H9 (cell line): ENCODE measurements at regions not wholly inside any gene's neighbourhood (a gene's known extent, or its start where the extent isn't known, plus 50 kb on each side); places are given as distances from the start of the nearest gene placed in this dataset.

Experiments
- DNase-seq: peaks from one replicate; pipeline ENCODE4 v3.0.0-alpha.2; 2017
- H2AFZ ChIP-seq: one replicate; pipeline ENCODE4 v1.6.1; 2013; ENCODE audit warnings: mild to moderate bottlenecking, low read length, control low read depth, moderate library complexity
- H2AK5ac ChIP-seq: 2 replicates; pipeline ENCODE4 v1.6.1; 2013; ENCODE audit warnings: low read length, control low read depth, mixed read lengths; ENCODE audit not compliant: insufficient read length
- H2BK120ac ChIP-seq: one replicate; pipeline ENCODE4 v1.6.1; 2013; ENCODE audit warnings: low read depth, mild to moderate bottlenecking, low read length, control low read depth, inconsistent platforms; ENCODE audit not compliant: poor library complexity, severe bottlenecking
- H2BK12ac ChIP-seq: 2 replicates; pipeline ENCODE4 v1.6.1; 2013; ENCODE audit warnings: low read length, control low read depth, mixed read lengths, low read depth; ENCODE audit not compliant: insufficient read length
- H2BK15ac ChIP-seq: 2 replicates; pipeline ENCODE4 v1.6.1; 2013; ENCODE audit warnings: low read depth, low read length, control low read depth
- H2BK20ac ChIP-seq: one replicate; pipeline ENCODE4 v1.6.1; 2013; ENCODE audit warnings: low read depth, mild to moderate bottlenecking, low read length, control low read depth, inconsistent platforms; ENCODE audit not compliant: poor library complexity, severe bottlenecking
- H2BK5ac ChIP-seq: 2 replicates; pipeline ENCODE4 v1.6.1; 2013; ENCODE audit warnings: low read length, control low read depth, mixed read lengths; ENCODE audit not compliant: insufficient read length
- H3K14ac ChIP-seq: 2 replicates; pipeline ENCODE4 v1.6.1; 2013; ENCODE audit warnings: low read length, control low read depth; ENCODE audit not compliant: insufficient read depth
- H3K18ac ChIP-seq: 2 replicates; pipeline ENCODE4 v1.6.1; 2013; ENCODE audit warnings: low read depth, mild to moderate bottlenecking, mixed read lengths, low read length, control low read depth; ENCODE audit not compliant: insufficient read length
- H3K23ac ChIP-seq: 2 replicates; pipeline ENCODE4 v1.6.1; 2013; ENCODE audit warnings: low read length, control low read depth, mixed read lengths, low read depth; ENCODE audit not compliant: insufficient read length
- H3K23me2 ChIP-seq: 2 replicates; pipeline ENCODE4 v1.6.1; 2013; ENCODE audit warnings: low read depth, mild to moderate bottlenecking, mixed read lengths, low read length, control low read depth; ENCODE audit not compliant: insufficient read length, poor library complexity, severe bottlenecking
- H3K27ac ChIP-seq: 2 replicates; pipeline ENCODE4 v1.5.1; 2013; ENCODE audit warnings: low read length, control low read depth, mixed read lengths, low read depth; ENCODE audit not compliant: insufficient read length
- H3K27me3 ChIP-seq: 2 replicates; pipeline ENCODE4 v1.6.1; 2013; ENCODE audit warnings: low read length, control low read depth, inconsistent platforms; ENCODE audit not compliant: insufficient read depth
- H3K4ac ChIP-seq: 2 replicates; pipeline ENCODE4 v1.6.1; 2013; ENCODE audit warnings: low read depth, mild to moderate bottlenecking, control low read depth, inconsistent platforms, low read length, moderate library complexity
- H3K4me1 ChIP-seq: 2 replicates; pipeline ENCODE4 v1.6.1; 2013; ENCODE audit warnings: low read length, control low read depth, inconsistent platforms; ENCODE audit not compliant: insufficient read depth
- H3K4me2 ChIP-seq: 2 replicates; pipeline ENCODE4 v1.6.1; 2013; ENCODE audit warnings: low read length, control low read depth, mixed read lengths; ENCODE audit not compliant: insufficient read length, insufficient read depth
- H3K56ac ChIP-seq: 2 replicates; pipeline ENCODE4 v1.6.1; 2013; ENCODE audit warnings: low read depth, mild to moderate bottlenecking, mixed read lengths, low read length, control low read depth; ENCODE audit not compliant: insufficient read length
- H3K79me1 ChIP-seq: 2 replicates; pipeline ENCODE4 v1.6.1; 2013; ENCODE audit warnings: low read depth, mild to moderate bottlenecking, moderate library complexity, low read length, control low read depth, inconsistent platforms; ENCODE audit not compliant: insufficient read depth, poor library complexity, severe bottlenecking
- H3K79me2 ChIP-seq: 2 replicates; pipeline ENCODE4 v1.6.1; 2013; ENCODE audit warnings: low read length, control low read depth, inconsistent platforms; ENCODE audit not compliant: insufficient read depth
- H3K9ac ChIP-seq: 2 replicates; pipeline ENCODE4 v1.6.1; 2013; ENCODE audit warnings: low read length, control low read depth, mixed read lengths; ENCODE audit not compliant: insufficient read length; ENCODE audit errors: extremely low read depth
- H3K9me3 ChIP-seq: one replicate; pipeline ENCODE4 v1.6.1; 2013; ENCODE audit warnings: low read depth, low read length, inconsistent platforms; ENCODE audit not compliant: control insufficient read depth
- H3T11ph ChIP-seq: one replicate; pipeline ENCODE4 v1.6.1; 2013; ENCODE audit warnings: mild to moderate bottlenecking, low read length, control low read depth, inconsistent platforms
- H4K20me1 ChIP-seq: one replicate; pipeline ENCODE4 v1.6.1; 2013; ENCODE audit not compliant: control insufficient read depth, insufficient read length, insufficient read depth
- H4K5ac ChIP-seq: 2 replicates; pipeline ENCODE4 v1.6.1; 2013; ENCODE audit warnings: low read depth, mild to moderate bottlenecking, mixed read lengths, low read length, control low read depth; ENCODE audit not compliant: insufficient read length
- H4K8ac ChIP-seq: replicated peaks from 2 replicates; pipeline ENCODE4 v1.6.1; 2013; ENCODE audit warnings: low read length, control low read depth, mixed read lengths, low read depth; ENCODE audit not compliant: insufficient read length
- H4K91ac ChIP-seq: 2 replicates; pipeline ENCODE4 v1.6.1; 2013; ENCODE audit warnings: low read depth, mild to moderate bottlenecking, moderate library complexity, mixed read lengths, low read length, control low read depth; ENCODE audit not compliant: insufficient read length
- H3K27ac Mint-ChIP-seq, 3 experiments: 2 replicates in 2 of 3; 3 replicates in 1 of 3; pipeline ENCODE4 v1.8.0; 2020 to 2021; ENCODE audit warnings: mixed read lengths in 3 of 3, mild to moderate bottlenecking in 1 of 3, moderate library complexity in 1 of 3
- H3K27me3 Mint-ChIP-seq: 2 replicates; pipeline ENCODE4 v1.8.0; 2021; ENCODE audit warnings: low read depth, mild to moderate bottlenecking, moderate library complexity, mixed read lengths
- H3K36me3 Mint-ChIP-seq, 3 experiments: 2 replicates in 2 of 3; 3 replicates in 1 of 3; pipeline ENCODE4 v1.8.0; 2020 to 2021; ENCODE audit warnings: low read depth in 3 of 3, mixed read lengths in 3 of 3; ENCODE audit not compliant: insufficient read depth in 1 of 3
- H3K4me1 Mint-ChIP-seq, 2 experiments: 2 replicates each; pipeline ENCODE4 v1.8.0; 2020; ENCODE audit warnings: mixed read lengths in 2 of 2
- H3K4me3 Mint-ChIP-seq, 2 experiments: 2 replicates in 1 of 2; 3 replicates in 1 of 2; pipeline ENCODE4 v1.8.0; 2020 to 2021; ENCODE audit warnings: mild to moderate bottlenecking in 2 of 2, mixed read lengths in 2 of 2, moderate library complexity in 1 of 2
- H3K9me3 Mint-ChIP-seq, 2 experiments: 2 replicates in 1 of 2; 3 replicates in 1 of 2; pipeline ENCODE4 v1.8.0; 2020; ENCODE audit warnings: mild to moderate bottlenecking in 2 of 2, mixed read lengths in 2 of 2, moderate library complexity in 1 of 2
- WGBS: extraction: QIAGEN DNeasy Blood & Tissue Kit; methylation state at CpG from one replicate; pipeline ENCODE4 v1.1.7; 2013; ENCODE audit warnings: missing lambda C conversion rate, low lambda C conversion rate, mixed read lengths; ENCODE audit not compliant: insufficient read length; ENCODE audit errors: extremely low coverage; 5-methylcytosine and 5-hydroxymethylcytosine counted together
- TF ChIP-seq, protein P1 (sequence below): fragments of 200-600 bp; sonication (generic); conservative IDR thresholded peaks from 3 replicates; pipeline ENCODE4 v1.8.0; 2021; ENCODE audit warnings: antibody characterized with exemption, mild to moderate bottlenecking

- Histone ChIP-seq H4K20me1 (no peaks in the 10 kb centered on the region), H3K4ac (no peak overlapping the region), H4K8ac (no peak overlapping the region), H3K27me3 (no peaks in the 10 kb centered on the region), H2AFZ (no peak overlapping the region), H2BK5ac (no peak overlapping the region), H3K18ac (no peak overlapping the region), H4K5ac (no peak overlapping the region), H2BK120ac (no peak overlapping the region), H3K14ac (no peak overlapping the region), H2BK12ac (no peak overlapping the region), H2BK20ac (no peak overlapping the region), H3K56ac (no peak overlapping the region), H4K91ac (no peak overlapping the region), H3K79me2 (no peaks in the 10 kb centered on the region), H3K23ac (no peak overlapping the region), H3K27ac (no peak overlapping the region), H2AK5ac (no peak overlapping the region), H3K9ac (no peak overlapping the region), H3T11ph (no peak overlapping the region), H3K4me2 (no peak overlapping the region), H3K79me1 (no peaks in the 10 kb centered on the region), H3K4me1 (peaks cover 2% of the 10 kb centered on the region; the same call in 1 of the 2 replicates), H3K23me2 (no peaks in the 10 kb centered on the region), H2BK15ac (no peak overlapping the region), H3K9me3 (no peaks in the 10 kb centered on the region)
- Mint-ChIP-seq H3K36me3 (peaks cover 0 to 9% (median 5%) of the 10 kb centered on the region in 3 experiments; a peak in 3 of 7 replicates), H3K4me3 (no peak overlapping the region), H3K4me1 (peaks cover 11 to 17% of the 10 kb centered on the region in 2 experiments; a peak in 3 of 4 replicates), H3K27ac (no peak overlapping the region), H3K27me3 (no peaks in the 10 kb centered on the region; the same call in 1 of the 2 replicates), H3K9me3 (peaks cover 5 to 13% of the 10 kb centered on the region in 2 experiments; a peak in 4 of 5 replicates)
- DNase-seq, result no peak
- TF ChIP-seq, protein P1, sequence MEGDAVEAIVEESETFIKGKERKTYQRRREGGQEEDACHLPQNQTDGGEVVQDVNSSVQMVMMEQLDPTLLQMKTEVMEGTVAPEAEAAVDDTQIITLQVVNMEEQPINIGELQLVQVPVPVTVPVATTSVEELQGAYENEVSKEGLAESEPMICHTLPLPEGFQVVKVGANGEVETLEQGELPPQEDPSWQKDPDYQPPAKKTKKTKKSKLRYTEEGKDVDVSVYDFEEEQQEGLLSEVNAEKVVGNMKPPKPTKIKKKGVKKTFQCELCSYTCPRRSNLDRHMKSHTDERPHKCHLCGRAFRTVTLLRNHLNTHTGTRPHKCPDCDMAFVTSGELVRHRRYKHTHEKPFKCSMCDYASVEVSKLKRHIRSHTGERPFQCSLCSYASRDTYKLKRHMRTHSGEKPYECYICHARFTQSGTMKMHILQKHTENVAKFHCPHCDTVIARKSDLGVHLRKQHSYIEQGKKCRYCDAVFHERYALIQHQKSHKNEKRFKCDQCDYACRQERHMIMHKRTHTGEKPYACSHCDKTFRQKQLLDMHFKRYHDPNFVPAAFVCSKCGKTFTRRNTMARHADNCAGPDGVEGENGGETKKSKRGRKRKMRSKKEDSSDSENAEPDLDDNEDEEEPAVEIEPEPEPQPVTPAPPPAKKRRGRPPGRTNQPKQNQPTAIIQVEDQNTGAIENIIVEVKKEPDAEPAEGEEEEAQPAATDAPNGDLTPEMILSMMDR, result no peak
- no CpG with 5 or more reads among the region's 4 CpGs for WGBS
These were observed 162.1 kb downstream of the SMIM20 start for GRCh38 chr4:26076000-26076587.
